ENCODE measurements at regions not wholly inside any gene's neighbourhood (a gene's known extent, or its start where the extent isn't known, plus 50 kb on each side); places are given as distances from the start of the nearest gene placed in this dataset.

- Histone ChIP-seq H3K36me3 (ENCODE audit: control insufficient read depth, insufficient read depth, low read length) (no peaks in the 10 kb centered on the region), H3K4me3 (replicated peaks; ENCODE audit: low read depth, low read length) (no peak overlapping the region), H3K27me3 (replicated peaks; ENCODE audit: control insufficient read depth, insufficient read depth, low read length) (peaks cover 2% of the 10 kb centered on the region; the same call in 1 of the 2 replicates)
- TF ChIP-seq, protein P1, sequence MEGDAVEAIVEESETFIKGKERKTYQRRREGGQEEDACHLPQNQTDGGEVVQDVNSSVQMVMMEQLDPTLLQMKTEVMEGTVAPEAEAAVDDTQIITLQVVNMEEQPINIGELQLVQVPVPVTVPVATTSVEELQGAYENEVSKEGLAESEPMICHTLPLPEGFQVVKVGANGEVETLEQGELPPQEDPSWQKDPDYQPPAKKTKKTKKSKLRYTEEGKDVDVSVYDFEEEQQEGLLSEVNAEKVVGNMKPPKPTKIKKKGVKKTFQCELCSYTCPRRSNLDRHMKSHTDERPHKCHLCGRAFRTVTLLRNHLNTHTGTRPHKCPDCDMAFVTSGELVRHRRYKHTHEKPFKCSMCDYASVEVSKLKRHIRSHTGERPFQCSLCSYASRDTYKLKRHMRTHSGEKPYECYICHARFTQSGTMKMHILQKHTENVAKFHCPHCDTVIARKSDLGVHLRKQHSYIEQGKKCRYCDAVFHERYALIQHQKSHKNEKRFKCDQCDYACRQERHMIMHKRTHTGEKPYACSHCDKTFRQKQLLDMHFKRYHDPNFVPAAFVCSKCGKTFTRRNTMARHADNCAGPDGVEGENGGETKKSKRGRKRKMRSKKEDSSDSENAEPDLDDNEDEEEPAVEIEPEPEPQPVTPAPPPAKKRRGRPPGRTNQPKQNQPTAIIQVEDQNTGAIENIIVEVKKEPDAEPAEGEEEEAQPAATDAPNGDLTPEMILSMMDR (IDR thresholded peaks at IDR 0.05; ENCODE audit: insufficient read depth, low read length, poor library complexity, severe bottlenecking), result no peak
- no peak for DNase-seq (ENCODE audit: extremely low read depth, insufficient read length)
Observed at GRCh38 chr2:226665306-226665831, 134.3 kb downstream of the IRS1 start.

GRCh38 chr2:226664661-226665060 is 135.0 kb downstream of the IRS1 start:
- Histone ChIP-seq H3K4me3 (replicated peaks; ENCODE audit: low read depth, low read length) (no peak overlapping the region), H3K27me3 (replicated peaks; ENCODE audit: control insufficient read depth, insufficient read depth, low read length) (peaks cover 2% of the 10 kb centered on the region; the same call in 1 of the 2 replicates), H3K36me3 (ENCODE audit: control insufficient read depth, insufficient read depth, low read length) (no peaks in the 10 kb centered on the region)
- TF ChIP-seq, protein P1 (IDR thresholded peaks at IDR 0.05; ENCODE audit: insufficient read depth, low read length, poor library complexity, severe bottlenecking), result no peak
- no peak for DNase-seq (ENCODE audit: extremely low read depth, insufficient read length)

DNA sequence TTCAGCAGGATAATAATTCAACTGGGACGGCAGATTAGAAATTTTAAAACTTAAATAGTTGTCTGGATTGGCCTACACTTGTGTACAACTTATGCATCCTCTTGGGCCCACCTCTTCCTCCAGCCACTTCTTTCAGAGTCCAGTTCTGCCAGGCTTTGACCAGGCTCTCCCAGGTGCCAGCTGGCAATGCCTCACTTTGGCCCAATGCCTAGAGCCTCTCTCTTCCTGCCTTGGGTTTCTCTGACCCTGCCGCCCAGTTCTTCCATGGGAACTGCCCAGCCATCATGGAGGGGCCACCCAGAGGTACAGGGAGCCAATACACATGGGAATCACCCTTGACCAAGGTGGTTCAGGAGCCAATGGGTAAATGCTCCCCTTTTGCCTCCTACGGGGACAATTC is 135.5 kb downstream of the IRS1 start:
- no peak overlapping the region for H3K4me3 ChIP-seq (replicated peaks; ENCODE audit: low read depth, low read length)
- H3K36me3 ChIP-seq (ENCODE audit: control insufficient read depth, insufficient read depth, low read length), result no peaks in the 10 kb centered on the region
- peaks cover 2% of the 10 kb centered on the region; the same call in 1 of the 2 replicates for H3K27me3 ChIP-seq (replicated peaks; ENCODE audit: control insufficient read depth, insufficient read depth, low read length)
- TF ChIP-seq, protein P1 (IDR thresholded peaks at IDR 0.05; ENCODE audit: insufficient read depth, low read length, poor library complexity, severe bottlenecking), result no peak
- no peak for DNase-seq (ENCODE audit: extremely low read depth, insufficient read length)

GRCh38 chr2:226661789-226662545 is 137.7 kb downstream of the IRS1 start:
- H3K36me3 ChIP-seq (ENCODE audit: control insufficient read depth, insufficient read depth, low read length), result no peaks in the 10 kb centered on the region
- H3K4me3 ChIP-seq (replicated peaks; ENCODE audit: low read depth, low read length), result no peak overlapping the region
- TF ChIP-seq, protein P1 (IDR thresholded peaks at IDR 0.05; ENCODE audit: insufficient read depth, low read length, poor library complexity, severe bottlenecking), result no peak
- DNase-seq (ENCODE audit: extremely low read depth, insufficient read length), result no peak
- H3K27me3 ChIP-seq (replicated peaks; ENCODE audit: control insufficient read depth, insufficient read depth, low read length), result no peaks in the 10 kb centered on the region

- no peaks in the 10 kb centered on the region for H3K36me3 ChIP-seq (ENCODE audit: control insufficient read depth, insufficient read depth, low read length)
- H3K27me3 ChIP-seq (replicated peaks; ENCODE audit: control insufficient read depth, insufficient read depth, low read length), result no peaks in the 10 kb centered on the region
- TF ChIP-seq, protein P1 (IDR thresholded peaks at IDR 0.05; ENCODE audit: insufficient read depth, low read length, poor library complexity, severe bottlenecking), result no peak
- no peak for DNase-seq (ENCODE audit: extremely low read depth, insufficient read length)
- H3K4me3 ChIP-seq (replicated peaks; ENCODE audit: low read depth, low read length), result no peak overlapping the region
Observed at GRCh38 chr2:226660526-226660925, 139.1 kb downstream of the IRS1 start.

Measured in GM06990 (cell line).